ENCODE measurements at regions not wholly inside any gene's neighbourhood (a gene's known extent, or its start where the extent isn't known, plus 50 kb on each side); places are given as distances from the start of the nearest gene placed in this dataset.

DNA sequence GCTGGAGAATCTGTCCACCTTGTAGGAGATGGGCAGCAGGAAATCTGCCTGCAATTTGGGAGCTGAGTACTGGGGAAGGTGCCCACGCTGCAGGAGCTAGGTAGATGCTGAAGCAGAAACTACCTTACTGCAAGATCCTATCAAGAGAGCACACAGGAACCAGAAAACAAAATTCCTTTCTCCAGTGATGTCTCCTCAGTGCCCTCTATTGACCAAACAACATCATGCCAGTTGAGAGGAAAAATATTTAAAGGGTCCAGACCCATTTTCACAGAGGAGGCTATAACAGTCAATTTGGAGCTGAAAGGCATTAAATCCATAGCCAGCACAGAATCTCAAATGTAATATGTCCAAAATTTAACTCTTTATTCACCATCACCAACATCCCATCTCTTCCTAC, 406.8 kb downstream of the SLITRK2 start:
- no peaks in the 10 kb centered on the region for H3K4me1 ChIP-seq (ENCODE audit: low read length)
- peak; percentile 52 for TF ChIP-seq CTCF (IDR thresholded peaks at IDR 0.05; ENCODE audit: low read depth, low read length)
- TF ChIP-seq EZH2phosphoT487 (IDR thresholded peaks at IDR 0.05; ENCODE audit: low read depth) = no peak
- H4K20me1 ChIP-seq (ENCODE audit: insufficient read depth, low read length) = no peaks in the 10 kb centered on the region
- H3K27ac ChIP-seq (ENCODE audit: low read length) = no peak overlapping the region
- no peak overlapping the region for H3K4me3 ChIP-seq (ENCODE audit: low read length)
- H2AFZ ChIP-seq (ENCODE audit: low read depth, low read length) = no peak overlapping the region
- no peak overlapping the region for H3K9ac ChIP-seq (ENCODE audit: low read length)
- H3K4me2 ChIP-seq (ENCODE audit: low read length) = no peak overlapping the region
- H3K9me3 ChIP-seq (ENCODE audit: insufficient read depth, low read length) = no peaks in the 10 kb centered on the region
- H3K79me2 ChIP-seq (ENCODE audit: low read length) = no peaks in the 10 kb centered on the region
- H3K36me3 ChIP-seq (replicated peaks; ENCODE audit: low read depth, low read length) = no peaks in the 10 kb centered on the region
- H3K27me3 ChIP-seq (ENCODE audit: low read depth, low read length) = no peaks in the 10 kb centered on the region

DNA sequence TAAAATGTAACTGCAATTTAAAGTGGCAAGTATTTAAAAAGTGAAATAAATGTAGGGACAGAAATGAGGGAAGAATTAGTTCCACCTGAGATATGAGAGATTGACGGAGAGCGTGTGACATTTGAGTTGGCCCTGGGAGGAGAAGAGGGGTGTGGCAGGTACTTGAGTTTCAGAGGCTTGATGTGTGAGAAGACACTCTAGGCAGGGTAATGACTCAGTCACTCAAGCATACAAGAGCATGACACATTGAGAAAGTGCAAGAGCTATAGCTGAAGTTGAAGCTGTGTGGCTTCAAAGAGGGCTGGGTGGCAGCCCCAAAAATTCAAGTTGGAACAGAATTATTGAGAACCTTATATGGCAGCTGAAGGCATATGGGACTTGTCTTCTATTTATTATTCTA, 420.5 kb downstream of the SLITRK2 start:
- TF ChIP-seq CTCF (IDR thresholded peaks at IDR 0.05; ENCODE audit: low read depth, low read length) (no peak), EZH2phosphoT487 (IDR thresholded peaks at IDR 0.05; ENCODE audit: low read depth) (no peak)
- Histone ChIP-seq H3K4me1 (ENCODE audit: low read length) (no peaks in the 10 kb centered on the region), H3K9me3 (ENCODE audit: insufficient read depth, low read length) (no peaks in the 10 kb centered on the region), H4K20me1 (ENCODE audit: insufficient read depth, low read length) (no peaks in the 10 kb centered on the region), H3K79me2 (ENCODE audit: low read length) (no peaks in the 10 kb centered on the region), H3K27me3 (ENCODE audit: low read depth, low read length) (no peaks in the 10 kb centered on the region), H3K4me2 (ENCODE audit: low read length) (no peak overlapping the region), H3K9ac (ENCODE audit: low read length) (no peak overlapping the region), H3K27ac (ENCODE audit: low read length) (no peak overlapping the region), H2AFZ (ENCODE audit: low read depth, low read length) (no peak overlapping the region), H3K4me3 (ENCODE audit: low read length) (no peak overlapping the region), H3K36me3 (replicated peaks; ENCODE audit: low read depth, low read length) (no peaks in the 10 kb centered on the region)

- H3K27me3 ChIP-seq (ENCODE audit: low read depth, low read length) = no peaks in the 10 kb centered on the region
- no peaks in the 10 kb centered on the region for H4K20me1 ChIP-seq (ENCODE audit: insufficient read depth, low read length)
- TF ChIP-seq EZH2phosphoT487 (IDR thresholded peaks at IDR 0.05; ENCODE audit: low read depth) (no peak), CTCF (IDR thresholded peaks at IDR 0.05; ENCODE audit: low read depth, low read length) (no peak)
These were observed 424.3 kb downstream of the SLITRK2 start for GRCh38 chrX:146241902-146242301.

DNA sequence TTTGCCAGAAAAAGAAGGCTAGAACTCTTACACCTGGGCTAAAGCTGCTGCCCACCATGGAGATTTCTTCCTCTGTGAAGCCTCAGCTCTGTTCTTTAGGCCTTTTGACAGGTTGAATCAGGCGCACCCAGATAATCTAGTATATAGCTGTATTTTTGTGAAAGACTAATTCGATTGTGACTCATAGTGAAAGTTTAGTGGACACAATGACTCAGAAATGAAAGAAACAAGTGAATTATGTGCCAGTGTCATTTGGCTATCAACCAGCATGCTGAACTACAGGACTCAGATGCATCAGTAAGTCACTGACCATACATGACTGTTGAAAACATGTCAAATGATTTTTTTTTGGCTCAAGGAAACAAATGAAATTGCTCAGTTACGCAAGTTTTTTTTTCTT, 425.4 kb downstream of the SLITRK2 start:
- no peak overlapping the region for H3K9ac ChIP-seq (ENCODE audit: low read length)
- no peaks in the 10 kb centered on the region for H3K27me3 ChIP-seq (ENCODE audit: low read depth, low read length)
- no peaks in the 10 kb centered on the region for H3K79me2 ChIP-seq (ENCODE audit: low read length)
- H3K36me3 ChIP-seq (replicated peaks; ENCODE audit: low read depth, low read length) = no peaks in the 10 kb centered on the region
- H3K27ac ChIP-seq (ENCODE audit: low read length) = no peak overlapping the region
- H3K4me1 ChIP-seq (ENCODE audit: low read length) = no peaks in the 10 kb centered on the region
- H3K4me2 ChIP-seq (ENCODE audit: low read length) = no peak overlapping the region
- no peak for TF ChIP-seq CTCF (IDR thresholded peaks at IDR 0.05; ENCODE audit: low read depth, low read length)
- no peak for TF ChIP-seq EZH2phosphoT487 (IDR thresholded peaks at IDR 0.05; ENCODE audit: low read depth)
- no peaks in the 10 kb centered on the region for H3K9me3 ChIP-seq (ENCODE audit: insufficient read depth, low read length)
- no peaks in the 10 kb centered on the region for H4K20me1 ChIP-seq (ENCODE audit: insufficient read depth, low read length)
- no peak overlapping the region for H2AFZ ChIP-seq (ENCODE audit: low read depth, low read length)
- H3K4me3 ChIP-seq (ENCODE audit: low read length) = no peak overlapping the region

More at GRCh38 chrX:146241902-146242301, 424.3 kb downstream of the SLITRK2 start:
- Histone ChIP-seq H3K27ac (ENCODE audit: low read length) (no peak overlapping the region), H3K9me3 (ENCODE audit: insufficient read depth, low read length) (no peaks in the 10 kb centered on the region), H3K4me1 (ENCODE audit: low read length) (no peaks in the 10 kb centered on the region), H3K9ac (ENCODE audit: low read length) (no peak overlapping the region), H3K4me2 (ENCODE audit: low read length) (no peak overlapping the region), H3K79me2 (ENCODE audit: low read length) (no peaks in the 10 kb centered on the region), H3K36me3 (replicated peaks; ENCODE audit: low read depth, low read length) (no peaks in the 10 kb centered on the region), H2AFZ (ENCODE audit: low read depth, low read length) (no peak overlapping the region), H3K4me3 (ENCODE audit: low read length) (no peak overlapping the region)
